IMR-90 (cell line): ENCODE measurements at regions not wholly inside any gene's neighbourhood (a gene's known extent, or its start where the extent isn't known, plus 50 kb on each side); places are given as distances from the start of the nearest gene placed in this dataset.

Source experiments
- ATAC-seq: fragments of 200-7000 bp; cut with Tn5 transposase; 2 replicates; pipeline ENCODE4 v1.9.1; 2020; ENCODE audit warnings: low read depth, mild to moderate bottlenecking, moderate library complexity
- BruUV-seq: library from RNA; stranded (reverse); fragments of 400-500 nt; replicated peaks from 2 replicates; lab custom pipeline; 2021; lab: Mats Ljungman, UMichigan
- CTCF ChIA-PET: fragments of 300-600 bp; formaldehyde crosslinking; extraction: SDS; loops from one replicate; lab custom pipeline; 2021; ENCODE audit warnings: antibody characterized with exemption; lab: Yijun Ruan, JAX
- POLR2A ChIA-PET: fragments of 300-600 bp; sonication (Branson Sonifier 250); formaldehyde crosslinking; loops from one replicate; lab custom pipeline; 2022; ENCODE audit warnings: antibody characterized with exemption; ENCODE audit not compliant: unreplicated experiment; lab: Charles Lee
- DNase-seq: peaks from one replicate; pipeline ENCODE4 v3.0.0; 2013
- H2AFZ ChIP-seq: replicated peaks from 2 replicates; pipeline ENCODE3; 2013; ENCODE audit warnings: low read length, mild to moderate bottlenecking; ENCODE audit not compliant: poor library complexity
- H2AK5ac ChIP-seq: 2 replicates; pipeline ENCODE4 v1.6.1; 2013; ENCODE audit warnings: low read depth, low read length, inconsistent platforms
- H2AK9ac ChIP-seq: replicated peaks from 2 replicates; pipeline ENCODE3; 2013; ENCODE audit warnings: mild to moderate bottlenecking, low read depth, low read length, moderate library complexity; ENCODE audit not compliant: poor library complexity
- H2BK120ac ChIP-seq: 2 replicates; pipeline ENCODE4 v1.6.1; 2013; ENCODE audit warnings: low read depth, low read length, inconsistent platforms
- H2BK15ac ChIP-seq: 3 replicates; pipeline ENCODE4 v1.6.1; 2013; ENCODE audit warnings: low read depth, low read length, inconsistent platforms
- H2BK20ac ChIP-seq: 2 replicates; pipeline ENCODE4 v1.6.1; 2013; ENCODE audit warnings: low read depth, mild to moderate bottlenecking, inconsistent platforms, low read length, moderate library complexity
- H2BK5ac ChIP-seq: 2 replicates; pipeline ENCODE4 v1.6.1; 2013; ENCODE audit warnings: mild to moderate bottlenecking, low read depth, low read length, inconsistent platforms; ENCODE audit not compliant: poor library complexity, severe bottlenecking
- H3K14ac ChIP-seq: replicated peaks from 2 replicates; pipeline ENCODE4 v1.6.1; 2013; ENCODE audit warnings: low read depth, low read length, inconsistent platforms
- H3K18ac ChIP-seq: 2 replicates; pipeline ENCODE4 v1.6.1; 2013; ENCODE audit warnings: low read depth, low read length, control low read depth
- H3K23ac ChIP-seq: 2 replicates; pipeline ENCODE4 v1.6.1; 2013; ENCODE audit warnings: low read depth, low read length, inconsistent platforms
- H3K27ac ChIP-seq: 2 replicates; pipeline ENCODE4 v1.5.1; 2013; ENCODE audit warnings: mild to moderate bottlenecking, control low read depth, low read length; ENCODE audit not compliant: insufficient read depth
- H3K27me3 ChIP-seq: 2 replicates; pipeline ENCODE4 v1.6.1; 2013; ENCODE audit warnings: low read length; ENCODE audit not compliant: control insufficient read depth, insufficient read depth
- H3K36me3 ChIP-seq: 2 replicates; pipeline ENCODE4 v1.6.1; 2013; ENCODE audit warnings: low read length, mixed read lengths; ENCODE audit not compliant: control insufficient read depth, insufficient read depth
- H3K4ac ChIP-seq: 2 replicates; pipeline ENCODE4 v1.6.1; 2013; ENCODE audit warnings: low read depth, low read length, inconsistent platforms
- H3K4me1 ChIP-seq: 2 replicates; pipeline ENCODE4 v1.6.1; 2013; ENCODE audit warnings: low read length, mixed read lengths; ENCODE audit not compliant: control insufficient read depth, insufficient read depth
- H3K4me2 ChIP-seq: 2 replicates; pipeline ENCODE4 v1.6.1; 2013; ENCODE audit warnings: low read depth, mild to moderate bottlenecking, control low read depth, low read length, moderate library complexity
- H3K4me3 ChIP-seq: 2 replicates; pipeline ENCODE4 v1.5.1; 2013; ENCODE audit warnings: low read depth, mild to moderate bottlenecking, control low read depth, low read length, moderate library complexity; ENCODE audit not compliant: insufficient read depth
- H3K56ac ChIP-seq: 2 replicates; pipeline ENCODE4 v1.6.1; 2013; ENCODE audit warnings: low read length, inconsistent platforms; ENCODE audit not compliant: insufficient read depth; ENCODE audit errors: extremely low read depth
- H3K79me1 ChIP-seq, 2 experiments: 2 replicates each; pipeline ENCODE4 v1.6.1; 2013; ENCODE audit warnings: low read length in 2 of 2, inconsistent platforms in 1 of 2, low read depth in 1 of 2
- H3K9ac ChIP-seq: 2 replicates; pipeline ENCODE4 v1.6.1; 2013; ENCODE audit warnings: low read depth, low read length, control low read depth
- H3K9me1 ChIP-seq: 2 replicates; pipeline ENCODE4 v1.6.1; 2013; ENCODE audit warnings: low read length, inconsistent platforms; ENCODE audit not compliant: insufficient read depth
- H3K9me3 ChIP-seq: 2 replicates; pipeline ENCODE4 v1.6.1; 2013; ENCODE audit warnings: low read length; ENCODE audit not compliant: control insufficient read depth, insufficient read depth
- H4K20me1 ChIP-seq: 2 replicates; pipeline ENCODE4 v1.6.1; 2013; ENCODE audit warnings: low read length, inconsistent platforms; ENCODE audit not compliant: insufficient read depth
- H4K5ac ChIP-seq: 2 replicates; pipeline ENCODE4 v1.6.1; 2013; ENCODE audit warnings: mild to moderate bottlenecking, low read depth, low read length, control low read depth
- H4K8ac ChIP-seq, 2 experiments: 2 replicates each; pipeline ENCODE4 v1.6.1; 2013; ENCODE audit warnings: low read depth in 2 of 2, low read length in 2 of 2, control low read depth in 1 of 2, inconsistent platforms in 1 of 2
- H4K91ac ChIP-seq: 2 replicates; pipeline ENCODE4 v1.6.1; 2013; ENCODE audit warnings: low read depth, low read length, inconsistent platforms; ENCODE audit not compliant: insufficient read depth
- BHLHE40 ChIP-seq: fragments of 150-350 bp; IDR thresholded peaks from 2 replicates; pipeline ENCODE4 v1.6.1; 2016; ENCODE audit warnings: mild to moderate bottlenecking, low read depth, low read length
- CEBPB ChIP-seq: IDR thresholded peaks from 2 replicates; pipeline ENCODE4 v1.6.1; 2012; ENCODE audit warnings: low read depth, low read length, improper control_type of control experiment
- CHD1 ChIP-seq: IDR thresholded peaks from 2 replicates; pipeline ENCODE4 v1.6.1; 2012; ENCODE audit warnings: low read depth, low read length, improper control_type of control experiment
- ELK1 ChIP-seq: fragments of 150-350 bp; IDR thresholded peaks from 2 replicates; pipeline ENCODE4 v1.6.1; 2016; ENCODE audit warnings: low read depth, mild to moderate bottlenecking, low read length, moderate library complexity, borderline replicate concordance
- FOS ChIP-seq: fragments of 150-350 bp; IDR thresholded peaks from 2 replicates; pipeline ENCODE4 v1.6.1; 2016; ENCODE audit warnings: low read depth, low read length
- MAZ ChIP-seq: IDR thresholded peaks from 2 replicates; pipeline ENCODE4 v1.6.1; 2012; ENCODE audit warnings: low read depth, mild to moderate bottlenecking, low read length, improper control_type of control experiment, moderate library complexity, borderline replicate concordance
- MXI1 ChIP-seq: IDR thresholded peaks from 2 replicates; pipeline ENCODE4 v1.6.1; 2012; ENCODE audit warnings: low read depth, mild to moderate bottlenecking, low read length, moderate library complexity, borderline replicate concordance
- NFE2L2 ChIP-seq: fragments of 150-350 bp; IDR thresholded peaks from 2 replicates; pipeline ENCODE4 v1.6.1; 2016; ENCODE audit warnings: low read depth, mild to moderate bottlenecking, low read length
- POLR2A ChIP-seq: IDR thresholded peaks from 2 replicates; pipeline ENCODE4 v1.6.1; 2012; ENCODE audit warnings: mild to moderate bottlenecking, low read depth, low read length
- RAD21 ChIP-seq: IDR thresholded peaks from 2 replicates; pipeline ENCODE4 v1.6.1; 2012; ENCODE audit warnings: low read length, improper control_type of control experiment
- RCOR1 ChIP-seq: IDR thresholded peaks from 2 replicates; pipeline ENCODE4 v1.6.1; 2012; ENCODE audit warnings: mild to moderate bottlenecking, low read length, improper control_type of control experiment; ENCODE audit not compliant: insufficient replicate concordance
- RFX5 ChIP-seq: IDR thresholded peaks from 2 replicates; pipeline ENCODE4 v1.8.0; 2012; ENCODE audit warnings: low read depth, mild to moderate bottlenecking, low read length, moderate library complexity
- SMC3 ChIP-seq: fragments of 150-350 bp; IDR thresholded peaks from 2 replicates; pipeline ENCODE4 v1.6.1; 2016; ENCODE audit warnings: low read depth, mild to moderate bottlenecking, antibody characterized with exemption, low read length, moderate library complexity
- USF2 ChIP-seq: fragments of 150-350 bp; IDR thresholded peaks from 2 replicates; pipeline ENCODE4 v1.6.1; 2017; ENCODE audit warnings: mild to moderate bottlenecking, antibody characterized with exemption, low read length, low read depth
- WGBS, 2 experiments: methylation state at CpG; one replicate each; pipeline versions ENCODE4 v1.1.5 to v1.1.7; 2013; ENCODE audit warnings: missing lambda C conversion rate in 2 of 2; ENCODE audit not compliant: insufficient read length in 1 of 2; ENCODE audit errors: extremely low coverage in 2 of 2; 5-methylcytosine and 5-hydroxymethylcytosine counted together
- dilution Hi-C: fragments of 300-500 bp; cut with HindIII; formaldehyde crosslinking; loops from one replicate; pipeline ENCODE4 v1.14.3; 2018; ENCODE audit warnings: low sequenced_read_pairs; ENCODE audit not compliant: unreplicated experiment
- in situ Hi-C: fragments of 300-500 bp; cut with MboI; formaldehyde crosslinking; loops from 3 replicates; pipeline ENCODE4 v1.14.3; 2019; ENCODE audit warnings: low sequenced_read_pairs, inconsistent platforms, mixed read lengths
- intact Hi-C: fragments of 100-400 bp; cut with micrococcal nuclease; formaldehyde crosslinking; loops from 2 replicates; pipeline ENCODE4 v1.10.0; 2022
- TF ChIP-seq, protein P1 (sequence below): conservative IDR thresholded peaks from 2 replicates; pipeline ENCODE4 v1.5.1; 2012; ENCODE audit warnings: mild to moderate bottlenecking, low read depth, low read length, improper control_type of control experiment

GRCh38 chr5:116740771-116741170 is 166.1 kb upstream of the SEMA6A start:
- dilution Hi-C loops (no loop called here), intact Hi-C loops (no loop called here), in situ Hi-C loops (no loop called here)
- ChIA-PET CTCF (no interaction called here), POLR2A (no interaction called here)
- H3K27ac ChIP-seq = no peak overlapping the region
- no peak overlapping the region for H2BK20ac ChIP-seq
- DNase-seq (no peak), ATAC-seq (no peak)
- BruUV-seq = no TSS peak
- no peaks in the 10 kb centered on the region for H4K20me1 ChIP-seq
- no peaks in the 10 kb centered on the region for H3K9me1 ChIP-seq
- H3K27me3 ChIP-seq = no peaks in the 10 kb centered on the region
- no peak overlapping the region for H4K8ac ChIP-seq
- no peak overlapping the region for H3K56ac ChIP-seq
- no peak overlapping the region for H3K23ac ChIP-seq
- no peak overlapping the region for H4K5ac ChIP-seq
- no peak overlapping the region for H4K91ac ChIP-seq
- H2AFZ ChIP-seq = no peak overlapping the region
- H3K9me3 ChIP-seq = peaks cover 26% of the 10 kb centered on the region
- H3K36me3 ChIP-seq = no peaks in the 10 kb centered on the region
- no peak overlapping the region for H3K4me2 ChIP-seq
- no peak overlapping the region for H3K18ac ChIP-seq
- H3K4me3 ChIP-seq = no peak overlapping the region
- no peak overlapping the region for H2AK5ac ChIP-seq
- H3K79me1 ChIP-seq = no peaks in the 10 kb centered on the region
- H2AK9ac ChIP-seq = no peak overlapping the region
- TF ChIP-seq RFX5 = no peak
- no peak for TF ChIP-seq CHD1
- TF ChIP-seq USF2 = no peak
- TF ChIP-seq BHLHE40 = no peak
- TF ChIP-seq RAD21 = no peak
- TF ChIP-seq, protein P1, sequence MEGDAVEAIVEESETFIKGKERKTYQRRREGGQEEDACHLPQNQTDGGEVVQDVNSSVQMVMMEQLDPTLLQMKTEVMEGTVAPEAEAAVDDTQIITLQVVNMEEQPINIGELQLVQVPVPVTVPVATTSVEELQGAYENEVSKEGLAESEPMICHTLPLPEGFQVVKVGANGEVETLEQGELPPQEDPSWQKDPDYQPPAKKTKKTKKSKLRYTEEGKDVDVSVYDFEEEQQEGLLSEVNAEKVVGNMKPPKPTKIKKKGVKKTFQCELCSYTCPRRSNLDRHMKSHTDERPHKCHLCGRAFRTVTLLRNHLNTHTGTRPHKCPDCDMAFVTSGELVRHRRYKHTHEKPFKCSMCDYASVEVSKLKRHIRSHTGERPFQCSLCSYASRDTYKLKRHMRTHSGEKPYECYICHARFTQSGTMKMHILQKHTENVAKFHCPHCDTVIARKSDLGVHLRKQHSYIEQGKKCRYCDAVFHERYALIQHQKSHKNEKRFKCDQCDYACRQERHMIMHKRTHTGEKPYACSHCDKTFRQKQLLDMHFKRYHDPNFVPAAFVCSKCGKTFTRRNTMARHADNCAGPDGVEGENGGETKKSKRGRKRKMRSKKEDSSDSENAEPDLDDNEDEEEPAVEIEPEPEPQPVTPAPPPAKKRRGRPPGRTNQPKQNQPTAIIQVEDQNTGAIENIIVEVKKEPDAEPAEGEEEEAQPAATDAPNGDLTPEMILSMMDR = no peak
- TF ChIP-seq SMC3 = no peak
- no peak for TF ChIP-seq POLR2A
- no peak for TF ChIP-seq RCOR1
- TF ChIP-seq FOS = no peak
- no peak for TF ChIP-seq ELK1
- TF ChIP-seq MXI1 = no peak
- no peak for TF ChIP-seq MAZ
- TF ChIP-seq NFE2L2 = no peak
- no peak for TF ChIP-seq CEBPB
- H2BK5ac ChIP-seq = no peak overlapping the region
- H3K4me1 ChIP-seq = no peaks in the 10 kb centered on the region
- no peak overlapping the region for H3K14ac ChIP-seq
- H3K9ac ChIP-seq = no peak overlapping the region
- H3K4ac ChIP-seq = no peak overlapping the region
- H2BK120ac ChIP-seq = no peak overlapping the region
- no peak overlapping the region for H2BK15ac ChIP-seq
- WGBS, 2 experiments = 67% methylated on average over 1 of the region's 1 CpG; no CpG with 5 or more reads in 1 of the 2 experiments
